Gastroesophageal sphincter (tissue), 4 donors: ENCODE measurements at regions not wholly inside any gene's neighbourhood (a gene's known extent, or its start where the extent isn't known, plus 50 kb on each side); places are given as distances from the start of the nearest gene placed in this dataset.
"Not testable (repeated sequence)": the region's sequence is repeated elsewhere in the genome, so short reads cannot be mapped to it uniquely, and the experiment has no call there.

ENCODE experiments used
- ATAC-seq: fragments of 150-250 bp; one replicate; pipeline ENCODE4 v1.9.1; 2016; ENCODE audit warnings: mild to moderate bottlenecking, moderate library complexity
- H3K27ac ChIP-seq, 4 donors: fragments of 200-600 bp; sonication (generic) in 3 of 4; 1 replicate in 3 of 4; 2 replicates in 1 of 4; pipeline ENCODE4 v1.5.1; 2016 to 2019
- H3K27me3 ChIP-seq: fragments of 200-600 bp; sonication (generic); one replicate; pipeline ENCODE4 v1.5.1; 2019
- H3K36me3 ChIP-seq, 2 donors: fragments of 200-600 bp; sonication (generic); one replicate each; pipeline ENCODE4 v1.5.1; 2019; ENCODE audit warnings: control low read depth in 1 of 2
- H3K4me1 ChIP-seq, 3 donors: fragments of 200-600 bp; sonication (generic); 1 replicate in 2 of 3; 2 replicates in 1 of 3; pipeline ENCODE4 v1.5.1; 2016 to 2019; ENCODE audit warnings: control low read depth in 2 of 3
- H3K4me3 ChIP-seq, 2 donors: fragments of 200-600 bp; sonication (generic); one replicate each; pipeline ENCODE4 v1.5.1; 2019; ENCODE audit warnings: mild to moderate bottlenecking in 1 of 2, moderate library complexity in 1 of 2
- H3K9me3 ChIP-seq, 3 donors: fragments of 200-600 bp; sonication (generic); one replicate each; pipeline ENCODE4 v1.5.1; 2017 to 2019; ENCODE audit warnings: control low read depth in 2 of 3
- CTCF ChIP-seq, 4 experiments: fragments of 200-600 bp in 2 of 4; fragments of 450-650 bp in 2 of 4; sonication (generic) in 1 of 4; IDR thresholded peaks; one replicate each; pipeline ENCODE4 v1.5.1; 2017 to 2019; ENCODE audit warnings: antibody characterized with exemption in 4 of 4, mild to moderate bottlenecking in 2 of 4, moderate library complexity in 2 of 4
- EP300 ChIP-seq: sonication (generic); formaldehyde crosslinking; IDR thresholded peaks from one replicate; pipeline ENCODE4 v1.6.1; 2017; ENCODE audit warnings: antibody characterized with exemption, mild to moderate bottlenecking
- POLR2A ChIP-seq, 2 donors: fragments of 450-650 bp; IDR thresholded peaks; one replicate each; pipeline ENCODE4 v1.6.1; 2017; ENCODE audit warnings: antibody characterized with exemption in 2 of 2, mild to moderate bottlenecking in 2 of 2, moderate library complexity in 1 of 2
- POLR2AphosphoS5 ChIP-seq: sonication (generic); formaldehyde crosslinking; IDR thresholded peaks from one replicate; pipeline ENCODE4 v1.6.1; 2017; ENCODE audit warnings: antibody characterized with exemption
- WGBS, 2 donors: methylation state at CpG; one replicate each; pipeline ENCODE4 v1.1.5; 2018; ENCODE audit warnings: low coverage in 1 of 2; 5-methylcytosine and 5-hydroxymethylcytosine counted together

GRCh38 chr6:51209651-51210050, 391.0 kb downstream of the TFAP2B start:
- no peak overlapping the region for H3K4me3 ChIP-seq
- WGBS, 2 donors = 82 to 100% methylated on average over 1 of the region's 1 CpG
- H3K9me3 ChIP-seq = no peaks in the 10 kb centered on the region
- ATAC-seq = no peak
- no peaks in the 10 kb centered on the region for H3K36me3 ChIP-seq
- peaks cover 0 to 5% (median 0%) of the 10 kb centered on the region in 3 donors for H3K4me1 ChIP-seq
- no peak overlapping the region for H3K27ac ChIP-seq
- TF ChIP-seq CTCF (IDR thresholded peaks at IDR 0.05) (no peak), POLR2A (IDR thresholded peaks at IDR 0.05) (no peak), POLR2AphosphoS5 (no peak), EP300 (no peak)
- no peaks in the 10 kb centered on the region for H3K27me3 ChIP-seq

- 0 to 4% methylated on average over 1 to 14 of the region's 16 CpGs for WGBS, 2 donors
- H3K4me3 ChIP-seq = peak overlapping the region in 1 of 2 donors; percentile 17
- no peaks in the 10 kb centered on the region for H3K27me3 ChIP-seq
- H3K36me3 ChIP-seq = no peaks in the 10 kb centered on the region
- H3K9me3 ChIP-seq = no peaks in the 10 kb centered on the region
- no peak for ATAC-seq
- H3K27ac ChIP-seq = no peak overlapping the region
- peaks cover 0 to 5% (median 0%) of the 10 kb centered on the region in 3 donors for H3K4me1 ChIP-seq
- TF ChIP-seq EP300 = no peak
- no peak for TF ChIP-seq CTCF (IDR thresholded peaks at IDR 0.05)
- TF ChIP-seq POLR2A (IDR thresholded peaks at IDR 0.05) = no peak
- no peak for TF ChIP-seq POLR2AphosphoS5
Measured at GRCh38 chr6:51213811-51214210, 395.1 kb downstream of the TFAP2B start.

GRCh38 chr6:51214442-51214841, 395.8 kb downstream of the TFAP2B start:
- WGBS, 2 donors = 46 to 100% methylated on average over 1 to 3 of the region's 4 CpGs

GRCh38 chr6:51218181-51218580, 399.5 kb downstream of the TFAP2B start:
- no peaks in the 10 kb centered on the region for H3K9me3 ChIP-seq
- no peak overlapping the region for H3K4me3 ChIP-seq
- H3K4me1 ChIP-seq = peaks cover 0 to 5% (median 0%) of the 10 kb centered on the region in 3 donors
- no peaks in the 10 kb centered on the region for H3K36me3 ChIP-seq
- no peak overlapping the region for H3K27ac ChIP-seq
- H3K27me3 ChIP-seq = no peaks in the 10 kb centered on the region
- TF ChIP-seq CTCF (IDR thresholded peaks at IDR 0.05) (no peak), POLR2AphosphoS5 (no peak), EP300 (no peak), POLR2A (IDR thresholded peaks at IDR 0.05) (no peak)
- no peak for ATAC-seq
- WGBS, 2 donors = 73 to 93% methylated on average over 3 of the region's 3 CpGs

More at GRCh38 chr6:51214442-51214841, 395.8 kb downstream of the TFAP2B start:
- Histone ChIP-seq H3K4me1 (peaks cover 0 to 5% (median 0%) of the 10 kb centered on the region in 3 donors), H3K36me3 (no peaks in the 10 kb centered on the region), H3K27me3 (no peaks in the 10 kb centered on the region), H3K27ac (no peak overlapping the region), H3K4me3 (no peak overlapping the region), H3K9me3 (no peaks in the 10 kb centered on the region)
- no peak for ATAC-seq
- TF ChIP-seq POLR2A (IDR thresholded peaks at IDR 0.05) (no peak), CTCF (IDR thresholded peaks at IDR 0.05) (no peak), EP300 (no peak), POLR2AphosphoS5 (no peak)

GRCh38 chr6:51224580-51225240, 406.0 kb downstream of the TFAP2B start:
- ATAC-seq, H3K27me3 ChIP-seq, H3K9me3 ChIP-seq, H3K27ac ChIP-seq, H3K4me1 ChIP-seq, H3K36me3 ChIP-seq, H3K4me3 ChIP-seq: not testable (repeated sequence)
- whole genome bisulfite sequencing, 2 donors = 58 to 76% methylated on average over 2 of the region's 19 CpGs
